OCI-M1 (cell line): ENCODE measurements at regions not wholly inside any gene's neighbourhood (a gene's known extent, or its start where the extent isn't known, plus 50 kb on each side); places are given as distances from the start of the nearest gene placed in this dataset.
A peak's percentile ranks its signal among the peaks of the same experiment; 100 is the strongest.

Experiments
- DNase-seq: peaks from one replicate; lab custom pipeline; 2025; lab: John Stamatoyannopoulos, UW

GRCh38 chr20:21956591-21956990, 251.1 kb downstream of the PAX1 start:
- no peak for DNase-seq

GRCh38 chr20:21947406-21947805, 241.9 kb downstream of the PAX1 start:
- no peak for DNase-seq

GRCh38 chr20:21944227-21944626, 238.8 kb downstream of the PAX1 start:
- DNase-seq, result no peak

GRCh38 chr20:21941941-21942805, 236.7 kb downstream of the PAX1 start:
- no peak for DNase-seq

- no peak for DNase-seq
These were observed 231.4 kb downstream of the PAX1 start for GRCh38 chr20:21936720-21937380.

GRCh38 chr20:21936261-21936660, 230.8 kb downstream of the PAX1 start:
- no peak for DNase-seq

GRCh38 chr20:21933526-21933925, 228.1 kb downstream of the PAX1 start:
- DNase-seq, result no peak

- DNase-seq, result no peak
These were observed 215.8 kb downstream of the PAX1 start for GRCh38 chr20:21921251-21921650.

GRCh38 chr20:21920211-21920610, 214.7 kb downstream of the PAX1 start:
- no peak for DNase-seq

- DNase-seq, result no peak
These were observed 212.9 kb downstream of the PAX1 start for GRCh38 chr20:21918398-21918797.

- DNase-seq, result no peak
These were observed 196.9 kb downstream of the PAX1 start for GRCh38 chr20:21902391-21902790.

GRCh38 chr20:21901470-21902275, 196.2 kb downstream of the PAX1 start:
- no peak for DNase-seq

GRCh38 chr20:21900431-21900830, 195.0 kb downstream of the PAX1 start:
- no peak for DNase-seq

- no peak for DNase-seq
These were observed 169.5 kb downstream of the PAX1 start for GRCh38 chr20:21874921-21875320.

- no peak for DNase-seq
These were observed 168.7 kb downstream of the PAX1 start for GRCh38 chr20:21874127-21874526.

GRCh38 chr20:21873291-21873690, 167.8 kb downstream of the PAX1 start:
- DNase-seq, result no peak

GRCh38 chr20:21867811-21868210, 162.3 kb downstream of the PAX1 start:
- DNase-seq, result no peak

- no peak for DNase-seq
These were observed 161.9 kb downstream of the PAX1 start for GRCh38 chr20:21867353-21867752.

- no peak for DNase-seq
These were observed 157.5 kb downstream of the PAX1 start for GRCh38 chr20:21862956-21863355.

- DNase-seq, result peak; percentile 3
These were observed 156.9 kb downstream of the PAX1 start for GRCh38 chr20:21862259-21862946.

- no peak for DNase-seq
These were observed 135.5 kb downstream of the PAX1 start for GRCh38 chr20:21840991-21841390.

GRCh38 chr20:21839982-21840381, 134.5 kb downstream of the PAX1 start:
- DNase-seq, result no peak
